K562 (cell line): ENCODE measurements at regions not wholly inside any gene's neighbourhood (a gene's known extent, or its start where the extent isn't known, plus 50 kb on each side); places are given as distances from the start of the nearest gene placed in this dataset.

Experiments
- ATAC-seq: fragments of 200-7000 bp; cut with Tn5 transposase; 3 replicates; pipeline ENCODE4 v1.9.1; 2020; ENCODE audit warnings: moderate library complexity
- BruUV-seq: library from RNA; stranded (reverse); fragments of 400-500 nt; replicated peaks from 2 replicates; lab custom pipeline; 2021; lab: Mats Ljungman, UMichigan
- CTCF ChIA-PET: fragments of 300-600 bp; formaldehyde crosslinking; extraction: SDS; loops from one replicate; lab custom pipeline; 2021; ENCODE audit warnings: low intra/inter-chr PET ratio; lab: Yijun Ruan, JAX
- POLR2A ChIA-PET: fragments of 300-600, 350-650 bp; sonication (Branson Sonifier 250); formaldehyde crosslinking; extraction: SDS; loops from one replicate; lab custom pipeline; 2021; ENCODE audit warnings: antibody characterized with exemption, inconsistent platforms; lab: Yijun Ruan, JAX
- DNase-seq, 4 experiments: peaks; one replicate each; pipeline versions ENCODE4 v3.0.0 to v3.0.0-alpha.2; 2011 to 2018; ENCODE audit warnings: low spot score in 3 of 4, mixed read lengths in 3 of 4; ENCODE audit errors: extremely low read depth in 1 of 4
- FAIRE-seq: peaks from 2 replicates; lab custom pipeline; 2011; peaks lifted over from hg19 to GRCh38; lab: Jason Lieb, UNC
- H2AFZ ChIP-seq: 2 replicates; pipeline ENCODE4 v1.6.0; 2011; ENCODE audit warnings: low read depth, low read length, control low read depth, inconsistent platforms
- H3K27ac ChIP-seq: fragments of 200-600 bp; 3 replicates; pipeline ENCODE4 v1.8.0; 2011; ENCODE audit warnings: low read depth, mild to moderate bottlenecking, control low read depth, inconsistent platforms, low read length, moderate library complexity, mixed read lengths; ENCODE audit errors: extremely low read depth
- H3K27me3 ChIP-seq, 2 experiments: fragments of 300-600 bp in 1 of 2; 2 replicates in 1 of 2; 3 replicates in 1 of 2; pipeline versions ENCODE4 v1.6.0 to v1.8.0; 2011; ENCODE audit warnings: inconsistent platforms in 2 of 2, low read length in 2 of 2, mild to moderate bottlenecking in 1 of 2, mixed read lengths in 1 of 2, moderate library complexity in 1 of 2; ENCODE audit not compliant: control insufficient read depth in 2 of 2, insufficient read depth in 2 of 2
- H3K36me3 ChIP-seq: fragments of 300-600 bp; 3 replicates; pipeline ENCODE4 v1.8.0; 2011; ENCODE audit warnings: mild to moderate bottlenecking, low read length, inconsistent platforms; ENCODE audit not compliant: control insufficient read depth, insufficient read depth
- H3K4me1 ChIP-seq, 2 experiments: fragments of 200-600 bp in 1 of 2; replicated peaks in 1 of 2; 2 replicates in 1 of 2; 3 replicates in 1 of 2; pipeline versions ENCODE4 v1.5.1 to v1.8.0; 2011; ENCODE audit warnings: inconsistent platforms in 2 of 2, low read length in 2 of 2, mild to moderate bottlenecking in 1 of 2, mixed read lengths in 1 of 2, moderate library complexity in 1 of 2; ENCODE audit not compliant: control insufficient read depth in 2 of 2, insufficient read depth in 2 of 2
- H3K4me2 ChIP-seq: 2 replicates; pipeline ENCODE4 v1.6.1; 2011; ENCODE audit warnings: low read length, control low read depth, inconsistent platforms, mixed read lengths; ENCODE audit not compliant: insufficient read depth
- H3K4me3 ChIP-seq: fragments of 200-600 bp; sonication (generic), shearing (Covaris generic); 2 replicates; pipeline ENCODE4 v1.5.1; 2016; ENCODE audit warnings: control low read depth, inconsistent platforms
- H3K79me2 ChIP-seq: fragments of 200-600 bp; 3 replicates; pipeline ENCODE4 v1.8.0; 2011; ENCODE audit warnings: low read length, inconsistent platforms; ENCODE audit not compliant: control insufficient read depth, insufficient read depth
- H3K9ac ChIP-seq, 2 experiments: 2 replicates each; pipeline versions ENCODE4 v1.6.0 to v1.6.1; 2011; ENCODE audit warnings: low read depth in 2 of 2, low read length in 2 of 2, control low read depth in 1 of 2, inconsistent platforms in 1 of 2, mild to moderate bottlenecking in 1 of 2, mixed read lengths in 1 of 2; ENCODE audit not compliant: insufficient read depth in 1 of 2
- H3K9me1 ChIP-seq: one replicate; pipeline ENCODE4 v1.6.0; 2011; ENCODE audit warnings: inconsistent platforms, mild to moderate bottlenecking, low read length, moderate library complexity; ENCODE audit not compliant: control insufficient read depth, insufficient read depth
- H3K9me3 ChIP-seq: replicated peaks from 2 replicates; pipeline ENCODE4 v1.5.1; 2011; ENCODE audit warnings: low read depth, low read length, inconsistent platforms; ENCODE audit not compliant: control insufficient read depth, insufficient read depth
- H4K20me1 ChIP-seq: replicated peaks from 2 replicates; pipeline ENCODE4 v1.6.1; 2011; ENCODE audit warnings: low read length, inconsistent platforms, mixed read lengths; ENCODE audit not compliant: control insufficient read depth, insufficient read depth
- CBX5 ChIP-seq: IDR thresholded peaks from 2 replicates; pipeline ENCODE4 v1.6.1; 2014; ENCODE audit warnings: low read depth, borderline replicate concordance
- CC2D1A ChIP-seq: fragments of 450-650 bp; IDR thresholded peaks from 2 replicates; pipeline ENCODE4 v1.6.1; 2017; ENCODE audit warnings: mild to moderate bottlenecking
- CREBBP ChIP-seq: IDR thresholded peaks from one replicate; pipeline ENCODE4 v1.6.1; 2012; ENCODE audit warnings: low read depth, mild to moderate bottlenecking, control low read depth, inconsistent platforms, low read length
- DPF2 ChIP-seq: fragments of 450-650 bp; IDR thresholded peaks from 2 replicates; pipeline ENCODE4 v1.6.1; 2016
- ELF2 ChIP-seq: fragments of 250-450 bp; sonication (Bioruptor Pico); IDR thresholded peaks from 2 replicates; pipeline ENCODE4 v1.5.0; 2021; ENCODE audit warnings: mild to moderate bottlenecking
- HDGF ChIP-seq: fragments of 450-650 bp; IDR thresholded peaks from 2 replicates; pipeline ENCODE4 v1.6.1; 2016
- HEY1 ChIP-seq: fragments of 250-450 bp; sonication (Bioruptor Pico); IDR thresholded peaks from 2 replicates; pipeline ENCODE4 v1.5.0; 2020; ENCODE audit warnings: mild to moderate bottlenecking, moderate library complexity, borderline replicate concordance
- MIER1 ChIP-seq: fragments of 450-650 bp; IDR thresholded peaks from 2 replicates; pipeline ENCODE4 v1.6.1; 2016; ENCODE audit warnings: antibody characterized with exemption, mild to moderate bottlenecking, low read depth
- NFE2 ChIP-seq: IDR thresholded peaks from 2 replicates; pipeline ENCODE4 v1.6.1; 2014; ENCODE audit warnings: antibody characterized with exemption, low read depth
- NFE2L1 ChIP-seq: fragments of 450-650 bp; IDR thresholded peaks from 2 replicates; pipeline ENCODE4 v1.6.1; 2016; ENCODE audit warnings: missing genetic modification characterization, low read depth, mild to moderate bottlenecking, missing compliant biosample characterization, moderate library complexity, borderline replicate concordance
- NR3C1 ChIP-seq: sonication (generic); formaldehyde crosslinking; IDR thresholded peaks from 2 replicates; pipeline ENCODE4 v1.8.1; 2022; ENCODE audit warnings: missing genetic modification reagents
- NR4A1 ChIP-seq, 2 experiments: fragments of 250-450 bp in 1 of 2; fragments of 450-650 bp in 1 of 2; sonication (Bioruptor Pico) in 1 of 2; IDR thresholded peaks; 2 replicates each; pipeline versions ENCODE4 v1.4.0 to v1.6.1; 2016 to 2020; ENCODE audit warnings: mild to moderate bottlenecking in 2 of 2, missing compliant biosample characterization in 1 of 2, missing genetic modification characterization in 1 of 2, moderate library complexity in 1 of 2
- RFX5 ChIP-seq: IDR thresholded peaks from 2 replicates; pipeline ENCODE4 v1.6.1; 2011; ENCODE audit warnings: low read depth, mild to moderate bottlenecking, improper control_type of control experiment, low read length
- ZBTB5 ChIP-seq: fragments of 450-650 bp; IDR thresholded peaks from 2 replicates; pipeline ENCODE4 v1.6.1; 2017; ENCODE audit warnings: antibody characterized with exemption
- ZNF239 ChIP-seq: fragments of 250-450 bp; sonication (Bioruptor Pico); IDR thresholded peaks from 2 replicates; pipeline ENCODE4 v1.4.0; 2020; ENCODE audit warnings: mild to moderate bottlenecking
- ZNF551 ChIP-seq: fragments of 250-450 bp; sonication (Bioruptor Pico); IDR thresholded peaks from 2 replicates; pipeline ENCODE4 v1.5.0; 2021; ENCODE audit warnings: mild to moderate bottlenecking, moderate library complexity
- WGBS: fragments of 100-300 bp; shearing (Covaris generic); methylation state at CpG from one replicate; pipeline ENCODE4 v1.1.6; 2016; ENCODE audit warnings: low coverage, mixed read lengths; ENCODE audit not compliant: insufficient coverage; ENCODE audit errors: missing lambda C conversion rate; 5-methylcytosine and 5-hydroxymethylcytosine counted together
- in situ Hi-C: fragments of 300-500 bp; cut with MboI; formaldehyde crosslinking; loops from 4 replicates; pipeline ENCODE4 v1.15.0; 2018; ENCODE audit warnings: inconsistent platforms, mixed read lengths
- intact Hi-C: fragments of 100-400 bp; cut with micrococcal nuclease; formaldehyde crosslinking; loops from 2 replicates; pipeline ENCODE4 v1.14.2; 2022

- BruUV-seq = no TSS peak
- intact Hi-C loops (no loop called here), in situ Hi-C loops (no loop called here)
- DNase-seq (no peak), FAIRE-seq (no peak), ATAC-seq (no peak)
- Histone ChIP-seq H3K4me3 (no peak overlapping the region), H3K36me3 (no peaks in the 10 kb centered on the region), H3K27ac (no peak overlapping the region), H3K4me2 (no peak overlapping the region), H2AFZ (no peak overlapping the region), H3K79me2 (no peaks in the 10 kb centered on the region), H4K20me1 (no peaks in the 10 kb centered on the region), H3K9me1 (no peaks in the 10 kb centered on the region), H3K4me1 (no peaks in the 10 kb centered on the region), H3K9ac (no peak overlapping the region), H3K9me3 (no peaks in the 10 kb centered on the region), H3K27me3 (no peaks in the 10 kb centered on the region)
- ChIA-PET CTCF (no interaction called here), POLR2A (no interaction called here)
- WGBS = 2% methylated on average over 9 of the region's 9 CpGs
- TF ChIP-seq CBX5 = no peak
- TF ChIP-seq NFE2L1 = no peak
Observed at GRCh38 chrX:56069299-56069931, 162.7 kb upstream of the KLF8 start.

- Histone ChIP-seq H3K4me3 (no peak overlapping the region), H3K79me2 (no peaks in the 10 kb centered on the region), H2AFZ (no peak overlapping the region), H3K9ac (no peak overlapping the region), H3K9me3 (no peaks in the 10 kb centered on the region), H4K20me1 (no peaks in the 10 kb centered on the region), H3K27me3 (no peaks in the 10 kb centered on the region), H3K4me1 (no peaks in the 10 kb centered on the region), H3K4me2 (no peak overlapping the region), H3K27ac (no peak overlapping the region), H3K9me1 (no peaks in the 10 kb centered on the region), H3K36me3 (no peaks in the 10 kb centered on the region)
- DNase-seq = no peak
- ATAC-seq = no peak
- ChIA-PET CTCF (no interaction called here), POLR2A (no interaction called here)
- FAIRE-seq = no peak
- in situ Hi-C loops = no loop called here
- BruUV-seq = no TSS peak
- WGBS = 4% methylated on average over 2 of the region's 2 CpGs
- intact Hi-C loops = no loop called here
- TF ChIP-seq RFX5 = no peak
- TF ChIP-seq HDGF = no peak
- no peak for TF ChIP-seq ELF2 (CRISPR knock-in tag)
- no peak for TF ChIP-seq NR4A1 (CRISPR knock-in tag; IDR thresholded peaks at IDR 0.05)
- TF ChIP-seq NR4A1 (tag; IDR thresholded peaks at IDR 0.05) = no peak
- no peak for TF ChIP-seq CC2D1A
- no peak for TF ChIP-seq ZNF551 (CRISPR knock-in tag)
- TF ChIP-seq MIER1 = no peak
- TF ChIP-seq ZBTB5 = no peak
- no peak for TF ChIP-seq CREBBP
- no peak for TF ChIP-seq HEY1 (CRISPR knock-in tag)
- TF ChIP-seq ZNF239 = no peak
- TF ChIP-seq DPF2 = no peak
- no peak for TF ChIP-seq NFE2
- no peak for TF ChIP-seq NR3C1 (CRISPR knock-in tag)
Observed at GRCh38 chrX:56089376-56089775, 142.8 kb upstream of the KLF8 start.
